DLD1 (cell line): ENCODE measurements at regions not wholly inside any gene's neighbourhood (a gene's known extent, or its start where the extent isn't known, plus 50 kb on each side); places are given as distances from the start of the nearest gene placed in this dataset.

ENCODE experiments used
- in situ Hi-C: cut with HindIII; loops from 2 replicates; pipeline ENCODE4 v1.10.0; 2017; ENCODE audit warnings: low sequenced_read_pairs

GRCh38 chr18:30376515-30376914 lies 666.0 kb downstream of the DSC3 start:
- in situ Hi-C loops: no loop called here

GRCh38 chr18:30361864-30362540 lies 680.5 kb downstream of the DSC3 start:
- in situ Hi-C loops: no loop called here

GRCh38 chr18:30359521-30359920 lies 683.0 kb downstream of the DSC3 start:
- in situ Hi-C loops: no loop called here

GRCh38 chr18:30358555-30358954 lies 684.0 kb downstream of the DSC3 start:
- in situ Hi-C loops: no loop called here

DNA sequence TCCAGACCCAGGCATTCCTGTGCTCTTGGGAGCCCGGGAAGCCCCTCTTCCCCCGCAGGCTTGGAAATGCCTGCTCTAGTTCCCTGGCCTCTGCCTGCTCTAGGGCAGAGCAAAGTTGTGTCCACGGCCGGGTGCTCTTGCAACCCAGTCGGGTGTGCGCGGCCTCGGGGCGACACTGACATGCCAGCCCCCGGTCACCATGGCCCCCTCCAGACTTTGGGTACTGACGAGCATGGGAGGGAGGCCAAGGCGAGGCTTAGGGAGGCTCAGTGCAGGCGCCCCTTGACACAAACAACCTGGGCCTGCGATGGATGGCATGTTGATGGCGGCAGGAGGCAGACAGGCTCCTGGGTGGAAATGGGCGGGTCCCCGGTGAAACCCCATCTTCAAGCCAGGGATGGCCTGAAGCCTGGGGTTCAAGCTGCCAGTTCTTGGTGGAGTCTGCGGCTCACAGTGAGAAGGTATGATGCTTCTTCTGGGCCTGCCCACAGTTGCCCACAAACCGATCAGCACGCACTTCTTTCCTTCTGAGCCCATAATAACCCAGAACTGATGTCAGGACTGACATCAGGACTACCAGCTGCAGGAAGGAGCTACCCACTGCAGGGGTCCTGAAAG lies 689.9 kb downstream of the DSC3 start:
- in situ Hi-C loops: no loop called here

DNA sequence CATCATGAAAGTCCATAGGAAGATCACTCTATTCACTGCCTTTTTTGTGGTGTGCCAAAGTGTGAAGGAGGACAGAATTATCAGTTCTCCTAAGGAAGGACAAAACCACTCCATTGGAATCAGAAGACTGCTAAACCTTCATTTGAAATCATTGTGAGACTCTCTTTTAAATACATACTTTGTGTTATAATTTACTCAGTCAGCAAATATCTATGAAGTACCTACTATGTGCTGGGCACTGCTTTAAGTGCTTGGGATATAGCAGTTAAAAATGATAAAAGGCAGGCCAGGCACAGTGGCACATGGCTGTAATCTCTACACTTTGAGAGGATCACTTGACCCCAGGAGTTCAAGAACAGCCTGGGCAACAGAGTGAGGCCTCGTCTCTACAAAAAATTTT lies 692.3 kb downstream of the DSC3 start:
- in situ Hi-C loops: no loop called here

GRCh38 chr18:30343090-30343489 lies 699.5 kb downstream of the DSC3 start:
- in situ Hi-C loops: no loop called here

DNA sequence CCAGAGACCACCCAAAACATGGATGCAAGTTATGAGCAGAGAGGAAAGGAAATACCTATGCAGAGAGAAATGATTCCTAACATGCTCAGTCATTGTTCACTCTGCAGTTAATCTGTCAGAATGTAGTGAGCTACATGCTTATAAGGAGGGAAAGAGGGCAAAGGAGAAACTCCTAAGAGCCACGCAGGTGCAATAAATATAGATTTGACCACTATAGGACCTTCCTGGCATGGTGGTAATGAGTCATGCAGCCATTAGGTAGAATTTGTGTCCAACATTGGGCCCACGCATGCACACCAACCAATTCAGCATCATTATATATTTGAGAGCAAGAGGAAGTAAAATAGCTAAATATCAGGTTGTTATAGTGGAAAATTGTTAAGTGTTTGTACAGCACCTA lies 699.9 kb downstream of the DSC3 start:
- in situ Hi-C loops: no loop called here

DNA sequence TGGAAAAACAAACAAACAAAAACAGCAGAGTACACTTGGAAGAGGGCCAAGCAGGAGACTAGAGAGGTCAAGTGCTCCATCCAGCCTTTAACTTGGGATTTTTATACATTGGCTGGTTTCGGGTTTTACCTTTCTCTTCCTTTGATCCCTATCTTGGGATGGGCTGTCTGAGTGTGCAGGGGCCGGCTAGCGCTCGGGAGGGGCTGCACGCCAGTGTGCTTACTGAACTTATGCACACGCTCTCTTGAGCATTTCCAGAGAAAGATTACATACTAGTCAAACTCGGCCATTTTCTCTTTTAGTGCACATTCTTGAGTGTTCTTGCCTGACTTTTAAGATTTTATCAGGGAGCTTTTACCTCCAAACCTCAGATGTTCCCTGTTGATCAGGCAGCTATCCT lies 707.8 kb downstream of the DSC3 start:
- in situ Hi-C loops: no loop called here

DNA sequence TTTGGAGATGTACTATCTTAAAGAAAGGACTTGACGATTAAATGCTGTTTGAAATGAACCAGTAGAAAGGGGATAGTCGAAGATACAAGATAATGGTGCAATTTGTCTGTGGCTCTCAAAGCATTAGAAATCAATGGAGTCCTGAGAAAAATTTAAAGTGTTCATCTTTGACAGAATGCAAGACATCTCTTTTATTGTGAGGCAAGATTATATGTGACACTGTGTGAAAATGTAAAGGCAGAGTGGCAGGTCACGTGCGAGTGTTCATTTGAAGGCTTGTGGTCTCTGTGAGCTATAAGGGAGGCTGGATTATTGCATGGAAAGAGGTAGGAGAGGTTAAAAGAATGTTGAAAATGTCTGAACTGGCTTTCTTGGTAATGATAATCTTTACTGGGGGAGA lies 709.2 kb downstream of the DSC3 start:
- in situ Hi-C loops: no loop called here

GRCh38 chr18:30328839-30329238 lies 713.7 kb downstream of the DSC3 start:
- in situ Hi-C loops: no loop called here

GRCh38 chr18:30302181-30302580 lies 740.4 kb downstream of the DSC3 start:
- in situ Hi-C loops: no loop called here

DNA sequence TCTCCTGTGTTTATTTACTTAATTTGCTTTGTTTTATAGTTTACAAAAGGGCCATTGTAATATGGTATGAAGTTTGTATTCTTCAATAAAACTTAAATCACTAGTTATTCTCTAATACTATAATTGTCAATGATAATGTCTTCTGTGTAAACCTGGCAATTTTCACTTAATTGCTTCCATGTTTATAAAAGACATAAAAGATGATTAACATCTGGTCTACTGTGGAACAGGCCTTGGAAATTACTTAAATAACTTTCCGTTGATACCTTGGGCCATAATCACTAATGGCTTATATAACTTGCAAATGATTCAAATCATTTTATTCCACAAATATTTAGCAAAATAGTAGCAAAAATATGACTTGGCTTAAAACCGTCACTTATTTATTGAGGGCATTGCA lies 743.8 kb downstream of the DSC3 start:
- in situ Hi-C loops: no loop called here

GRCh38 chr18:30288662-30289414 lies 753.7 kb downstream of the DSC3 start:
- in situ Hi-C loops: no loop called here

GRCh38 chr18:30280861-30281470 lies 761.6 kb downstream of the DSC3 start:
- in situ Hi-C loops: no loop called here

- in situ Hi-C loops: no loop called here
Observed at GRCh38 chr18:30280186-30280585, 762.4 kb downstream of the DSC3 start.

DNA sequence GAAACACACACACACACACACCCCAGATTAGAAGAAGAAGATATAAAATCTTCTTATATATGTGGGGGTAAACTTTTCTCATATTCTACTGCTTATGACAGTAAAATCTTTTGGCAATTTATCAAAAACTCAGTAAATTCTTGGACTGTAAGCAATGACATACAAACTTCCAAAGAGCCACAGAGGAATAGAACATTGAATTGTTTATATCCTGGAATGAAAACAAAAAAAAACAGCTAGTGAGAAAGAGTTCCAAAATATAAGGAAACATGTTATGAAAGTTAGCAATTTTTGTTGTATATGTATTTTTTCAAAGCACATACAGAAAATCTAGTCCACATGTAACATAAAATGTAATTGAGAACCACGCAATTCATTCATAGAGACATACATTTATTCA lies 764.9 kb downstream of the DSC3 start:
- in situ Hi-C loops: no loop called here

DNA sequence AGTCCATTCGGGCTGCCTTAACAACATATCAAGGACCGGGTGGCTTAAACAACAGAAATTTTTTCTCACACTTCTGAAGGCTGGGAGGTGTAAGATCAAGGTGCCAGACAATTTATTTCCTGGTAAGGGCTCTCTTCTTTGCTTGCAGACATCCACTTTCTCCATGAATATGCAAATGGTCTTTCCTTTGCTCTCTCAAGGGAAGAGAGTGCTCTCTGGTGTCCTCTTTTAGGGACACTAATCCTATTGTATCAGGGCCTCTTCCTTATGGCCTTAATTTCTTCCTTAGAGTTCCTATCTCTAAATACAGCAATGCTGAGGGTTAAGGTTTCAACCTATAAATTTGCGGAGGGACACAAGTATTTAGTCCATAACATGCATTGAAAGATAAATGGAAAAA lies 770.8 kb downstream of the DSC3 start:
- in situ Hi-C loops: no loop called here

DNA sequence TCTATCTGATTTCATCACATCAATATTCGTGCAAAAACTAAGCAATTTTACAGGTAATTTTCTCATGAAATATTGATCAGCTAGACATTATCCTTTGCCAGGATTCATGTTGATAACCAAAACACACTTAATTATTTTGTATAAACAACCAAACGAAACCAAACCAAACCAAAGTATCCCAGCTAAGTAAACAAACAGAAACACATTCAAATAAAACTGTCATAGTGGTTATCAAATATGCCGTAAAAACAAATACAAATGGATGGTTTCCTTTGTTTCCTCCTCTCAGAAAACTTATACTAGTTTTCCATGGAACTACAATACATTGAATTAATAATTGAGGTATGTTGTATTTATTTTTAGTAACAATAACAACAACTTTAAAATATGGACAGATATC lies 777.4 kb downstream of the DSC3 start:
- in situ Hi-C loops: no loop called here

GRCh38 chr18:30254331-30254730 lies 788.2 kb downstream of the DSC3 start:
- in situ Hi-C loops: no loop called here

DNA sequence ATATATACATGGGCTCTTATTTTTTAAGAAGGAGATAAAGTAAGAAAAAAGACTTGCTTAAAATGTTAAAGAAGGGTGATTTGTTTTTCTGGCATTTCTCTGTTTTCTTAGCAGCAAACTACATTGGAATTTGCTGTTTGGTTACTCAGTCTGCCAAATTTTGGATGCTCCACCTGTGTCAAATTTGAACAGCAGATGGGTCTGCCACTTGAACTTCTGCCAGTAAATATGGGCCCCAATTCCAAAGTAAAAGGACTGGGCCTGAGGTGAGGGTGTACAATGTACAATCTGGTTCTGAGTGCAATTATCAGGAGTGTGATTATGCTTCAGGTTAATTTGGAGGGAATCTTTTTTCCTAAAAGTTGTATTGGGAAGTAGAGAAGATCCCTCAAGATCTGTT lies 794.5 kb downstream of the DSC3 start:
- in situ Hi-C loops: no loop called here
